ENCODE measurements at regions not wholly inside any gene's neighbourhood (a gene's known extent, or its start where the extent isn't known, plus 50 kb on each side); places are given as distances from the start of the nearest gene placed in this dataset.

DNA sequence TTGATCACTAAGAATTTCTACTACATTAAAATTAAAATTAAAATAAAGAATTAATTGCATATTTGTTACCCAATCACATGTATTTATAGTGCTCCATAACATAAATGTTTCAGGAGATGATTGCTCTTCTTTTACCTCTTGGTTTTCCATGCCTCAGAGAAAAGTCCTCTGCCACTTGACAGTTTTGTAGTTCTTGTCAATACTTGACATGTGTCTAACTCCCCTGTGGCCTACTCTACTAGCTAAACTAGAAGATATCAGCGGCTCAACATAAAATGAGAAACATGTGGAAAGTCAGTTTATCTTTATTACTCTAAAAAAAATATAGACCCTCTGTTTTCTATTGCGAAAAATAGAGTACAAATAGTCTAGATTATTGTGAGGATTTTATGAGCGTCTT lies 650.6 kb upstream of the NUDT12 start:
- TF ChIP-seq, protein P1, sequence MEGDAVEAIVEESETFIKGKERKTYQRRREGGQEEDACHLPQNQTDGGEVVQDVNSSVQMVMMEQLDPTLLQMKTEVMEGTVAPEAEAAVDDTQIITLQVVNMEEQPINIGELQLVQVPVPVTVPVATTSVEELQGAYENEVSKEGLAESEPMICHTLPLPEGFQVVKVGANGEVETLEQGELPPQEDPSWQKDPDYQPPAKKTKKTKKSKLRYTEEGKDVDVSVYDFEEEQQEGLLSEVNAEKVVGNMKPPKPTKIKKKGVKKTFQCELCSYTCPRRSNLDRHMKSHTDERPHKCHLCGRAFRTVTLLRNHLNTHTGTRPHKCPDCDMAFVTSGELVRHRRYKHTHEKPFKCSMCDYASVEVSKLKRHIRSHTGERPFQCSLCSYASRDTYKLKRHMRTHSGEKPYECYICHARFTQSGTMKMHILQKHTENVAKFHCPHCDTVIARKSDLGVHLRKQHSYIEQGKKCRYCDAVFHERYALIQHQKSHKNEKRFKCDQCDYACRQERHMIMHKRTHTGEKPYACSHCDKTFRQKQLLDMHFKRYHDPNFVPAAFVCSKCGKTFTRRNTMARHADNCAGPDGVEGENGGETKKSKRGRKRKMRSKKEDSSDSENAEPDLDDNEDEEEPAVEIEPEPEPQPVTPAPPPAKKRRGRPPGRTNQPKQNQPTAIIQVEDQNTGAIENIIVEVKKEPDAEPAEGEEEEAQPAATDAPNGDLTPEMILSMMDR (IDR thresholded peaks at IDR 0.05): no peak
- TF ChIP-seq POLR2A (IDR thresholded peaks at IDR 0.05) (no peak), EP300 (IDR thresholded peaks at IDR 0.05) (no peak)
